ENCODE measurements at regions not wholly inside any gene's neighbourhood (a gene's known extent, or its start where the extent isn't known, plus 50 kb on each side); places are given as distances from the start of the nearest gene placed in this dataset.

GRCh38 chrX:117713411-117713810 is 403.2 kb downstream of the KLHL13 start:
- TF ChIP-seq SP1 (IDR thresholded peaks at IDR 0.05): no peak
- no peak for TF ChIP-seq L3MBTL2 (conservative IDR thresholded peaks at IDR 0.05)
- TF ChIP-seq FOXA1 (IDR thresholded peaks at IDR 0.05): no peak
- TF ChIP-seq FOXK2 (IDR thresholded peaks at IDR 0.05): no peak
- TF ChIP-seq ELF4 (IDR thresholded peaks at IDR 0.05): no peak

All from HEK293T (cell line).